GM23338 (cell line): ENCODE measurements at regions not wholly inside any gene's neighbourhood (a gene's known extent, or its start where the extent isn't known, plus 50 kb on each side); places are given as distances from the start of the nearest gene placed in this dataset.

Experiments
- ATAC-seq: fragments of 200-7000 bp; cut with Tn5 transposase; 3 replicates; pipeline ENCODE4 v1.9.1; 2020
- DNase-seq: peaks from one replicate; pipeline ENCODE4 v3.0.0-alpha.2; 2015; ENCODE audit warnings: low spot score
- H2AFZ ChIP-seq: fragments of 200-600 bp; sonication (generic); 2 replicates; pipeline ENCODE4 v1.8.0; 2016; ENCODE audit warnings: antibody characterized with exemption, mild to moderate bottlenecking, moderate library complexity
- H3F3A ChIP-seq: fragments of 200-600 bp; sonication (generic); replicated peaks from 2 replicates; pipeline ENCODE4 v1.8.0; 2017; ENCODE audit warnings: antibody characterized with exemption, mixed run types, low read depth
- H3K27ac ChIP-seq: fragments of 200-600 bp; sonication (generic); 2 replicates; pipeline ENCODE4 v1.6.1; 2016; ENCODE audit warnings: low read depth
- H3K27me3 ChIP-seq: fragments of 200-600 bp; sonication (generic); 2 replicates; pipeline ENCODE4 v1.8.0; 2016; ENCODE audit warnings: mild to moderate bottlenecking, mixed run types, moderate library complexity; ENCODE audit not compliant: insufficient read depth
- H3K36me3 ChIP-seq: fragments of 200-600 bp; sonication (generic); 2 replicates; pipeline ENCODE4 v1.8.0; 2016; ENCODE audit warnings: mild to moderate bottlenecking; ENCODE audit not compliant: insufficient read depth
- H3K4me1 ChIP-seq: fragments of 200-600 bp; sonication (generic); 2 replicates; pipeline ENCODE4 v1.8.0; 2016; ENCODE audit warnings: mild to moderate bottlenecking, moderate library complexity; ENCODE audit not compliant: insufficient read depth
- H3K4me2 ChIP-seq: fragments of 200-600 bp; sonication (generic); 2 replicates; pipeline ENCODE4 v1.7.1; 2017; ENCODE audit warnings: mixed run types
- H3K4me3 ChIP-seq: fragments of 200-600 bp; sonication (generic); 2 replicates; pipeline ENCODE4 v1.6.1; 2016; ENCODE audit warnings: mixed run types
- H3K79me2 ChIP-seq: fragments of 200-600 bp; sonication (generic); replicated peaks from 2 replicates; pipeline ENCODE4 v1.8.0; 2017; ENCODE audit warnings: mild to moderate bottlenecking; ENCODE audit not compliant: insufficient read depth
- H3K9me2 ChIP-seq: fragments of 200-600 bp; sonication (generic); 2 replicates; pipeline ENCODE4 v1.8.0; 2017; ENCODE audit not compliant: insufficient read depth
- H4K20me1 ChIP-seq: fragments of 200-600 bp; sonication (generic); replicated peaks from 2 replicates; pipeline ENCODE4 v1.8.0; 2017; ENCODE audit warnings: mild to moderate bottlenecking; ENCODE audit not compliant: insufficient read depth
- H3K27ac Mint-ChIP-seq: 2 replicates; pipeline ENCODE4 v1.8.0; 2020; ENCODE audit warnings: inconsistent platforms, mild to moderate bottlenecking, moderate library complexity, mixed read lengths
- H3K27me3 Mint-ChIP-seq: 3 replicates; pipeline ENCODE4 v1.8.0; 2022; ENCODE audit warnings: low read depth, mild to moderate bottlenecking, moderate library complexity, mixed read lengths, inconsistent platforms; ENCODE audit not compliant: insufficient read depth, poor library complexity
- H3K36me3 Mint-ChIP-seq: 3 replicates; pipeline ENCODE4 v1.8.0; 2021; ENCODE audit warnings: low read depth, mild to moderate bottlenecking, inconsistent platforms, moderate library complexity, mixed read lengths
- H3K4me1 Mint-ChIP-seq: 3 replicates; pipeline ENCODE4 v1.8.0; 2020; ENCODE audit warnings: mild to moderate bottlenecking, inconsistent platforms, mixed read lengths
- H3K4me3 Mint-ChIP-seq: 3 replicates; pipeline ENCODE4 v1.8.0; 2021; ENCODE audit warnings: moderate library complexity, mild to moderate bottlenecking, inconsistent platforms, mixed read lengths
- H3K9me3 Mint-ChIP-seq: 3 replicates; pipeline ENCODE4 v1.8.0; 2020; ENCODE audit warnings: moderate library complexity, mild to moderate bottlenecking, inconsistent platforms, mixed read lengths
- ETS1 ChIP-seq: IDR thresholded peaks from 2 replicates; pipeline ENCODE4 v1.6.1; 2016; ENCODE audit warnings: antibody characterized with exemption
- EZH2phosphoT487 ChIP-seq: fragments of 200-600 bp; sonication (generic); IDR thresholded peaks from one replicate; pipeline ENCODE4 v1.8.1; 2018; ENCODE audit warnings: antibody characterized with exemption; ENCODE audit not compliant: unreplicated experiment
- NANOG ChIP-seq: IDR thresholded peaks from 2 replicates; pipeline ENCODE4 v1.6.1; 2016; ENCODE audit warnings: antibody characterized with exemption, borderline replicate concordance
- STAT1 ChIP-seq: IDR thresholded peaks from one replicate; pipeline ENCODE4 v1.6.1; 2016; ENCODE audit warnings: antibody characterized with exemption; ENCODE audit not compliant: unreplicated experiment
- ZNF114 ChIP-seq: fragments of 250-450 bp; sonication (Bioruptor Pico); IDR thresholded peaks from 2 replicates; pipeline ENCODE4 v1.5.0; 2020; ENCODE audit warnings: mild to moderate bottlenecking, moderate library complexity
- ZNF331 ChIP-seq: fragments of 250-450 bp; sonication (Bioruptor Pico); IDR thresholded peaks from 2 replicates; pipeline ENCODE4 v1.5.0; 2020; ENCODE audit warnings: low read depth, mild to moderate bottlenecking, moderate library complexity
- ZNF462 ChIP-seq: fragments of 250-450 bp; sonication (Bioruptor Pico); IDR thresholded peaks from 2 replicates; pipeline ENCODE4 v1.5.0; 2020; ENCODE audit warnings: mild to moderate bottlenecking, moderate library complexity
- TF ChIP-seq, protein P1 (sequence below), 2 experiments: fragments of 200-600 bp in 1 of 2; sonication (generic) in 1 of 2; conservative IDR thresholded peaks; 2 replicates each; pipeline versions ENCODE4 v1.5.1 to v1.6.1; 2016 to 2017; ENCODE audit warnings: antibody characterized with exemption in 2 of 2, low read depth in 2 of 2, mild to moderate bottlenecking in 2 of 2, moderate library complexity in 1 of 2

GRCh38 chr6:94245395-94245794, 826.0 kb upstream of the EPHA7 start:
- Histone ChIP-seq H3K4me2 (no peak overlapping the region), H3K4me3 (no peak overlapping the region), H3K27ac (no peak overlapping the region), H3K9me2 (0 out of 2 replicates have a peak, but pooled peaks cover 9% of the 10 kb centered on the region), H3K79me2 (no peaks in the 10 kb centered on the region), H3F3A (no peaks in the 10 kb centered on the region), H3K27me3 (no peaks in the 10 kb centered on the region), H4K20me1 (no peaks in the 10 kb centered on the region), H2AFZ (no peak overlapping the region), H3K36me3 (no peaks in the 10 kb centered on the region), H3K4me1 (no peaks in the 10 kb centered on the region)
- peak; percentile 81 for ATAC-seq
- H3K27ac Mint-ChIP-seq: no peak overlapping the region
- no peaks in the 10 kb centered on the region for H3K4me1 Mint-ChIP-seq
- DNase-seq: peak; percentile 45
- no peaks in the 10 kb centered on the region for H3K27me3 Mint-ChIP-seq
- TF ChIP-seq, protein P1, sequence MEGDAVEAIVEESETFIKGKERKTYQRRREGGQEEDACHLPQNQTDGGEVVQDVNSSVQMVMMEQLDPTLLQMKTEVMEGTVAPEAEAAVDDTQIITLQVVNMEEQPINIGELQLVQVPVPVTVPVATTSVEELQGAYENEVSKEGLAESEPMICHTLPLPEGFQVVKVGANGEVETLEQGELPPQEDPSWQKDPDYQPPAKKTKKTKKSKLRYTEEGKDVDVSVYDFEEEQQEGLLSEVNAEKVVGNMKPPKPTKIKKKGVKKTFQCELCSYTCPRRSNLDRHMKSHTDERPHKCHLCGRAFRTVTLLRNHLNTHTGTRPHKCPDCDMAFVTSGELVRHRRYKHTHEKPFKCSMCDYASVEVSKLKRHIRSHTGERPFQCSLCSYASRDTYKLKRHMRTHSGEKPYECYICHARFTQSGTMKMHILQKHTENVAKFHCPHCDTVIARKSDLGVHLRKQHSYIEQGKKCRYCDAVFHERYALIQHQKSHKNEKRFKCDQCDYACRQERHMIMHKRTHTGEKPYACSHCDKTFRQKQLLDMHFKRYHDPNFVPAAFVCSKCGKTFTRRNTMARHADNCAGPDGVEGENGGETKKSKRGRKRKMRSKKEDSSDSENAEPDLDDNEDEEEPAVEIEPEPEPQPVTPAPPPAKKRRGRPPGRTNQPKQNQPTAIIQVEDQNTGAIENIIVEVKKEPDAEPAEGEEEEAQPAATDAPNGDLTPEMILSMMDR (conservative IDR thresholded peaks at IDR 0.05; ENCODE audit: low read depth in 2 of 2): 0 out of 4 replicates have a peak, but pooled peaks of 1 of the 2 experiments have one; percentile 10
- TF ChIP-seq NANOG: no peak
- H3K4me3 Mint-ChIP-seq: no peak overlapping the region
- H3K9me3 Mint-ChIP-seq: no peaks in the 10 kb centered on the region
- no peaks in the 10 kb centered on the region for H3K36me3 Mint-ChIP-seq

GRCh38 chr6:94238868-94239267, 819.5 kb upstream of the EPHA7 start:
- H2AFZ ChIP-seq: no peak overlapping the region
- H3K9me2 ChIP-seq: peaks cover 9% of the 10 kb centered on the region; the same call in 1 of the 2 replicates
- H3K4me1 Mint-ChIP-seq: peaks cover 3% of the 10 kb centered on the region; the same call in 2 of the 3 replicates
- H3F3A ChIP-seq: no peaks in the 10 kb centered on the region
- no peaks in the 10 kb centered on the region for H3K4me1 ChIP-seq
- H3K9me3 Mint-ChIP-seq: no peaks in the 10 kb centered on the region
- no peak for ATAC-seq
- no peak overlapping the region for H3K4me3 Mint-ChIP-seq
- no peaks in the 10 kb centered on the region for H3K79me2 ChIP-seq
- no peak overlapping the region for H3K4me3 ChIP-seq
- no peak overlapping the region for H3K4me2 ChIP-seq
- no peaks in the 10 kb centered on the region for H3K27me3 Mint-ChIP-seq
- H3K27me3 ChIP-seq: no peaks in the 10 kb centered on the region
- H3K27ac ChIP-seq: no peak overlapping the region
- no peaks in the 10 kb centered on the region for H3K36me3 ChIP-seq
- H4K20me1 ChIP-seq: no peaks in the 10 kb centered on the region
- no peak overlapping the region for H3K27ac Mint-ChIP-seq
- no peak for DNase-seq
- no peaks in the 10 kb centered on the region for H3K36me3 Mint-ChIP-seq
- no peak for TF ChIP-seq STAT1

- no peak overlapping the region for H3K4me2 ChIP-seq
- DNase-seq (no peak), ATAC-seq (no peak)
- H3F3A ChIP-seq: no peaks in the 10 kb centered on the region
- no peak overlapping the region for H2AFZ ChIP-seq
- no peaks in the 10 kb centered on the region for H3K79me2 ChIP-seq
- H4K20me1 ChIP-seq: no peaks in the 10 kb centered on the region
- H3K9me2 ChIP-seq: no peaks in the 10 kb centered on the region
- H3K27me3 ChIP-seq: no peaks in the 10 kb centered on the region
- no peak overlapping the region for H3K4me3 Mint-ChIP-seq
- no peaks in the 10 kb centered on the region for H3K27me3 Mint-ChIP-seq
- H3K4me1 ChIP-seq: no peaks in the 10 kb centered on the region
- no peak overlapping the region for H3K4me3 ChIP-seq
- H3K36me3 ChIP-seq: no peaks in the 10 kb centered on the region
- H3K36me3 Mint-ChIP-seq: no peaks in the 10 kb centered on the region
- no peaks in the 10 kb centered on the region for H3K9me3 Mint-ChIP-seq
- H3K27ac ChIP-seq: no peak overlapping the region
- H3K27ac Mint-ChIP-seq: no peak overlapping the region
- peaks cover 3% of the 10 kb centered on the region; the same call in 2 of the 3 replicates for H3K4me1 Mint-ChIP-seq
- TF ChIP-seq ZNF331 (CRISPR knock-in tag) (no peak), ETS1 (no peak), ZNF462 (CRISPR knock-in tag) (no peak), ZNF114 (CRISPR knock-in tag) (no peak), EZH2phosphoT487 (no peak)
Observed at GRCh38 chr6:94227741-94228140, 808.4 kb upstream of the EPHA7 start.
